Hematopoietic multipotent progenitor cell treated with erythropoietin and hydrocortisone succinate and interleukin-3 and kit ligand, for 15 days (in vitro differentiated cells): ENCODE measurements at regions not wholly inside any gene's neighbourhood (a gene's known extent, or its start where the extent isn't known, plus 50 kb on each side); places are given as distances from the start of the nearest gene placed in this dataset.

ENCODE experiments used
- DNase-seq: peaks from one replicate; pipeline ENCODE4 v3.0.0-alpha.2; 2015; ENCODE audit warnings: low spot score

GRCh38 chr13:72453161-72453560 lies 274.3 kb downstream of the MZT1 start:
- DNase-seq = no peak

GRCh38 chr13:72448082-72448481 lies 279.3 kb downstream of the MZT1 start:
- DNase-seq = no peak

- DNase-seq = no peak
These were observed 282.4 kb downstream of the MZT1 start for GRCh38 chr13:72444999-72445398.

GRCh38 chr13:72437458-72437857 lies 290.0 kb downstream of the MZT1 start:
- no peak for DNase-seq

GRCh38 chr13:72435251-72435650 lies 292.2 kb downstream of the MZT1 start:
- no peak for DNase-seq

- DNase-seq = no peak
These were observed 295.3 kb downstream of the MZT1 start for GRCh38 chr13:72431981-72432682.

GRCh38 chr13:72430923-72431322 lies 296.5 kb downstream of the MZT1 start:
- DNase-seq = no peak

- no peak for DNase-seq
These were observed 299.5 kb downstream of the MZT1 start for GRCh38 chr13:72427757-72428528.

GRCh38 chr13:72424059-72424458 lies 303.4 kb downstream of the MZT1 start:
- DNase-seq = no peak

GRCh38 chr13:72415817-72416216 lies 311.6 kb downstream of the MZT1 start:
- no peak for DNase-seq

- DNase-seq = no peak
These were observed 314.9 kb downstream of the MZT1 start for GRCh38 chr13:72412481-72412880.

- no peak for DNase-seq
These were observed 322.0 kb downstream of the MZT1 start for GRCh38 chr13:72405441-72405840.

GRCh38 chr13:72403396-72404010 lies 323.9 kb downstream of the MZT1 start:
- DNase-seq = no peak

GRCh38 chr13:72400856-72401255 lies 326.6 kb downstream of the MZT1 start:
- no peak for DNase-seq

GRCh38 chr13:72399351-72399750 lies 328.1 kb downstream of the MZT1 start:
- DNase-seq = no peak

- no peak for DNase-seq
These were observed 330.2 kb downstream of the MZT1 start for GRCh38 chr13:72397265-72397664.

GRCh38 chr13:72390909-72391308 lies 336.5 kb downstream of the MZT1 start:
- no peak for DNase-seq

- DNase-seq = no peak
These were observed 341.2 kb downstream of the MZT1 start for GRCh38 chr13:72386138-72386684.

- no peak for DNase-seq
These were observed 342.6 kb downstream of the MZT1 start for GRCh38 chr13:72384879-72385278.

- no peak for DNase-seq
These were observed 343.1 kb downstream of the MZT1 start for GRCh38 chr13:72384186-72384823.

- DNase-seq = no peak
These were observed 343.8 kb downstream of the MZT1 start for GRCh38 chr13:72383646-72384045.

- DNase-seq = no peak
These were observed 347.8 kb downstream of the MZT1 start for GRCh38 chr13:72379581-72379980.
